NCI-H2107 treated with DMSO at 0.1 percent for 48 hours (cell line): ENCODE measurements at regions not wholly inside any gene's neighbourhood (a gene's known extent, or its start where the extent isn't known, plus 50 kb on each side); places are given as distances from the start of the nearest gene placed in this dataset.

Experiments used
- DNase-seq: peaks from one replicate; lab custom pipeline; 2025; ENCODE audit not compliant: unreplicated experiment; lab: John Stamatoyannopoulos, UW

- no peak for DNase-seq
Observed at GRCh38 chr1:96238426-96238825, 483.2 kb upstream of the PTBP2 start.

- DNase-seq = no peak
Observed at GRCh38 chr1:96240438-96240837, 481.1 kb upstream of the PTBP2 start.

- no peak for DNase-seq
Observed at GRCh38 chr1:96253246-96254035, 468.1 kb upstream of the PTBP2 start.

- no peak for DNase-seq
Observed at GRCh38 chr1:96256130-96256790, 465.3 kb upstream of the PTBP2 start.

GRCh38 chr1:96259399-96259798 lies 462.2 kb upstream of the PTBP2 start:
- DNase-seq = no peak

GRCh38 chr1:96281491-96281890 lies 440.1 kb upstream of the PTBP2 start:
- DNase-seq = no peak

- no peak for DNase-seq
Observed at GRCh38 chr1:96290033-96290432, 431.6 kb upstream of the PTBP2 start.

- DNase-seq = no peak
Observed at GRCh38 chr1:96290801-96291200, 430.8 kb upstream of the PTBP2 start.

- no peak for DNase-seq
Observed at GRCh38 chr1:96291468-96291867, 430.1 kb upstream of the PTBP2 start.

- no peak for DNase-seq
Observed at GRCh38 chr1:96292141-96292540, 429.4 kb upstream of the PTBP2 start.

- DNase-seq = no peak
Observed at GRCh38 chr1:96296991-96297390, 424.6 kb upstream of the PTBP2 start.

GRCh38 chr1:96306809-96307560 lies 414.6 kb upstream of the PTBP2 start:
- DNase-seq = no peak

GRCh38 chr1:96308314-96308713 lies 413.3 kb upstream of the PTBP2 start:
- no peak for DNase-seq

GRCh38 chr1:96309783-96310182 lies 411.8 kb upstream of the PTBP2 start:
- no peak for DNase-seq

GRCh38 chr1:96313216-96313615 lies 408.4 kb upstream of the PTBP2 start:
- DNase-seq = no peak

- DNase-seq = no peak
Observed at GRCh38 chr1:96329121-96329520, 392.5 kb upstream of the PTBP2 start.

- no peak for DNase-seq
Observed at GRCh38 chr1:96331596-96331995, 390.0 kb upstream of the PTBP2 start.

GRCh38 chr1:96333522-96334235 lies 387.9 kb upstream of the PTBP2 start:
- DNase-seq = no peak

- no peak for DNase-seq
Observed at GRCh38 chr1:96334236-96334557, 387.4 kb upstream of the PTBP2 start.

- no peak for DNase-seq
Observed at GRCh38 chr1:96338622-96339021, 383.0 kb upstream of the PTBP2 start.

GRCh38 chr1:96340686-96341085 lies 380.9 kb upstream of the PTBP2 start:
- DNase-seq = no peak
